SK-N-SH (cell line): ENCODE measurements at regions not wholly inside any gene's neighbourhood (a gene's known extent, or its start where the extent isn't known, plus 50 kb on each side); places are given as distances from the start of the nearest gene placed in this dataset.
A peak's percentile ranks its signal among the peaks of the same experiment; 100 is the strongest.

Source experiments
- CTCF ChIA-PET: fragments of 300-600, 350-600 bp; formaldehyde crosslinking; extraction: SDS; loops from one replicate; lab custom pipeline; 2021; lab: Yijun Ruan, JAX
- POLR2A ChIA-PET: fragments of 350-600 bp; sonication (Branson Sonifier 250); formaldehyde crosslinking; extraction: SDS; loops from one replicate; lab custom pipeline; 2020; ENCODE audit warnings: antibody characterized with exemption, inconsistent platforms; lab: Yijun Ruan, JAX
- DNase-seq: peaks from one replicate; pipeline ENCODE4 v3.0.0; 2012
- H2AFZ ChIP-seq: fragments of 200-600 bp; sonication (generic); 2 replicates; pipeline ENCODE4 v1.8.1; 2016; ENCODE audit warnings: antibody characterized with exemption, mild to moderate bottlenecking, low read depth
- H3F3A ChIP-seq: fragments of 200-600 bp; sonication (generic); replicated peaks from 2 replicates; pipeline ENCODE3; 2016; ENCODE audit warnings: antibody characterized with exemption, mild to moderate bottlenecking; ENCODE audit not compliant: insufficient read depth
- H3K27ac ChIP-seq, 2 experiments: fragments of 200-500 bp in 1 of 2; fragments of 200-600 bp in 1 of 2; sonication (Bioruptor generic) in 1 of 2; sonication (generic), shearing (Covaris generic) in 1 of 2; 2 replicates each; pipeline versions ENCODE4 v1.5.1 to v1.6.1; 2014 to 2016; ENCODE audit warnings: low read depth in 2 of 2, inconsistent platforms in 1 of 2, low read length in 1 of 2, mild to moderate bottlenecking in 1 of 2, mixed read lengths in 1 of 2
- H3K27me3 ChIP-seq: fragments of 200-600 bp; sonication (generic), shearing (Covaris generic); 2 replicates; pipeline ENCODE4 v1.6.1; 2016; ENCODE audit warnings: mixed run types; ENCODE audit not compliant: insufficient read depth
- H3K36me3 ChIP-seq, 2 experiments: fragments of 200-500 bp in 1 of 2; fragments of 200-600 bp in 1 of 2; sonication (Bioruptor generic) in 1 of 2; sonication (generic) in 1 of 2; replicated peaks in 1 of 2; 2 replicates each; pipeline versions ENCODE3 to v1.5.1; 2014 to 2016; ENCODE audit warnings: low read length in 1 of 2, mild to moderate bottlenecking in 1 of 2; ENCODE audit not compliant: insufficient read depth in 2 of 2, control insufficient read depth in 1 of 2
- H3K4me1 ChIP-seq, 2 experiments: fragments of 200-500 bp in 1 of 2; fragments of 200-600 bp in 1 of 2; sonication (Bioruptor generic) in 1 of 2; sonication (generic), shearing (Covaris generic) in 1 of 2; 2 replicates each; pipeline versions ENCODE4 v1.5.1 to v1.6.1; 2014 to 2016; ENCODE audit warnings: low read depth in 1 of 2, low read length in 1 of 2, mixed run types in 1 of 2; ENCODE audit not compliant: insufficient read depth in 2 of 2, control insufficient read depth in 1 of 2
- H3K4me2 ChIP-seq: fragments of 200-600 bp; sonication (generic), shearing (Covaris generic); 2 replicates; pipeline ENCODE4 v1.6.1; 2017; ENCODE audit warnings: mixed run types
- H3K4me3 ChIP-seq, 2 experiments: fragments of 200-500 bp in 1 of 2; fragments of 200-600 bp in 1 of 2; sonication (Bioruptor generic) in 1 of 2; sonication (generic), shearing (Covaris generic) in 1 of 2; 2 replicates each; pipeline versions ENCODE4 v1.5.1 to v1.8.1; 2014 to 2016; ENCODE audit warnings: low read depth in 2 of 2, inconsistent platforms in 1 of 2, low read length in 1 of 2, mild to moderate bottlenecking in 1 of 2, mixed read lengths in 1 of 2, moderate library complexity in 1 of 2
- H3K79me2 ChIP-seq: fragments of 200-600 bp; sonication (generic); 2 replicates; pipeline ENCODE4 v1.8.1; 2017; ENCODE audit warnings: mild to moderate bottlenecking; ENCODE audit not compliant: insufficient read depth
- H3K9ac ChIP-seq: fragments of 200-600 bp; sonication (generic); 2 replicates; pipeline ENCODE4 v1.6.1; 2017; ENCODE audit warnings: mixed run types
- H3K9me2 ChIP-seq: fragments of 200-600 bp; sonication (generic); 2 replicates; pipeline ENCODE4 v1.6.1; 2017; ENCODE audit warnings: mixed run types
- H3K9me3 ChIP-seq: fragments of 200-600 bp; sonication (generic); 2 replicates; pipeline ENCODE4 v1.6.1; 2017; ENCODE audit warnings: mixed run types, mild to moderate bottlenecking, moderate library complexity
- H4K20me1 ChIP-seq: fragments of 200-600 bp; sonication (generic); 2 replicates; pipeline ENCODE4 v1.6.1; 2017; ENCODE audit warnings: mild to moderate bottlenecking, mixed run types; ENCODE audit not compliant: insufficient read depth
- FOSL2 ChIP-seq: IDR thresholded peaks from 2 replicates; pipeline ENCODE4 v1.4.0; 2012; ENCODE audit warnings: low read depth, mild to moderate bottlenecking, moderate library complexity, borderline replicate concordance
- FOXM1 ChIP-seq: IDR thresholded peaks from 2 replicates; pipeline ENCODE4 v1.4.0; 2012; ENCODE audit warnings: low read depth, mild to moderate bottlenecking
- GABPA ChIP-seq: IDR thresholded peaks from 2 replicates; pipeline ENCODE4 v1.4.0; 2012; ENCODE audit warnings: low read depth, mild to moderate bottlenecking
- GATA2 ChIP-seq: sonication (generic); formaldehyde crosslinking; IDR thresholded peaks from 2 replicates; pipeline ENCODE4 v1.5.0; 2020; ENCODE audit warnings: mild to moderate bottlenecking, missing genetic modification reagents
- MEF2A ChIP-seq: IDR thresholded peaks from 2 replicates; pipeline ENCODE4 v1.4.0; 2012; ENCODE audit warnings: low read depth, borderline replicate concordance
- NFIC ChIP-seq: IDR thresholded peaks from 2 replicates; pipeline ENCODE4 v1.4.0; 2012; ENCODE audit warnings: borderline replicate concordance
- NRF1 ChIP-seq: IDR thresholded peaks from 2 replicates; pipeline ENCODE4 v1.6.1; 2012; ENCODE audit warnings: low read depth, mild to moderate bottlenecking, low read length
- POLR2AphosphoS5 ChIP-seq: IDR thresholded peaks from 2 replicates; pipeline ENCODE4 v1.6.1; 2012; ENCODE audit warnings: low read depth, low read length
- RAD21 ChIP-seq: IDR thresholded peaks from 2 replicates; pipeline ENCODE4 v1.6.1; 2012; ENCODE audit warnings: mild to moderate bottlenecking, low read length
- RCOR1 ChIP-seq: fragments of 150-350 bp; IDR thresholded peaks from 2 replicates; pipeline ENCODE4 v1.6.1; 2017; ENCODE audit warnings: antibody characterized with exemption, low read length
- RFX5 ChIP-seq: IDR thresholded peaks from 2 replicates; pipeline ENCODE4 v1.6.1; 2012; ENCODE audit warnings: mild to moderate bottlenecking, improper control_type of control experiment, low read length
- RXRA ChIP-seq: IDR thresholded peaks from 2 replicates; pipeline ENCODE4 v1.4.0; 2012; ENCODE audit warnings: low read depth, mild to moderate bottlenecking, borderline replicate concordance
- SIN3A ChIP-seq: IDR thresholded peaks from 2 replicates; pipeline ENCODE4 v1.6.1; 2012; ENCODE audit warnings: low read depth, mild to moderate bottlenecking, low read length, moderate library complexity, borderline replicate concordance
- TAF1 ChIP-seq: IDR thresholded peaks from 2 replicates; pipeline ENCODE4 v1.6.1; 2012; ENCODE audit warnings: low read depth, mild to moderate bottlenecking, low read length, moderate library complexity, borderline replicate concordance
- TCF12 ChIP-seq: IDR thresholded peaks from 2 replicates; pipeline ENCODE4 v1.4.0; 2012
- YY1 ChIP-seq: IDR thresholded peaks from 2 replicates; pipeline ENCODE4 v1.4.0; 2012; ENCODE audit warnings: low read depth, mild to moderate bottlenecking
- WGBS: methylation state at CpG from one replicate; pipeline ENCODE4 v1.1.6; 2017; ENCODE audit warnings: low lambda C conversion rate; 5-methylcytosine and 5-hydroxymethylcytosine counted together
- TF ChIP-seq, protein P1 (sequence below): IDR thresholded peaks from 2 replicates; pipeline ENCODE4 v1.4.0; 2012; ENCODE audit warnings: low read depth, borderline replicate concordance
- TF ChIP-seq, protein P2 (sequence below): IDR thresholded peaks from 2 replicates; pipeline ENCODE4 v1.6.1; 2012; ENCODE audit warnings: mild to moderate bottlenecking, low read depth, low read length, moderate library complexity
- TF ChIP-seq, protein P3 (sequence below): IDR thresholded peaks from 2 replicates; pipeline ENCODE4 v1.4.0; 2012; ENCODE audit warnings: low read depth
- TF ChIP-seq, protein P4 (sequence below): fragments of 150-350 bp; IDR thresholded peaks from 2 replicates; pipeline ENCODE4 v1.6.1; 2017; ENCODE audit warnings: antibody characterized with exemption, low read length, low read depth, borderline replicate concordance

DNA sequence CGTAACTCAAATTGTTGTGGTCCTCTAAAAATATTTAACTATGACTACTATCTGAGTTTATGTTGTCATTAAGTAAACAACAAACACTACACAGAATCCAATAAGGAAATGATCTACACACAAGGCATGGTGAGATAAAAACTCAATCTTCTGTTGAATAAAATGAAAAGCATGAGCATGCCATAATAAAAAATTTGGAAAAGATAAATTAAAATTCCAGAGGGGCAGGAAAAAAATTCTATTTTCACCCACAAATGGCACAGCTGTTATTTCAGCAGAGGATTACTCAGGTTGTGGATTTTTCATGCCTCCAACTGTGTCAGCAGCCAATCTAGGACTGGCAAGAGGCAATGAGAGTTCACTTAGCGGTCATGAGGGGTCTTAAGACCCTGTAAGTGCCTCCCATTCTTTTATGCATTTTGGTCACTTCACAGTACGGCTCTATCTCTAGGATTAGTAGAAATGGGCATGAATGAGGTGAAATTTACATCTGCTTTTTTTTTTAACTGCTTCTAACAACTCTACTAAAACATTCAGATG is 639.8 kb upstream of the DIPK2B start (continued):
- TF ChIP-seq, protein P1, sequence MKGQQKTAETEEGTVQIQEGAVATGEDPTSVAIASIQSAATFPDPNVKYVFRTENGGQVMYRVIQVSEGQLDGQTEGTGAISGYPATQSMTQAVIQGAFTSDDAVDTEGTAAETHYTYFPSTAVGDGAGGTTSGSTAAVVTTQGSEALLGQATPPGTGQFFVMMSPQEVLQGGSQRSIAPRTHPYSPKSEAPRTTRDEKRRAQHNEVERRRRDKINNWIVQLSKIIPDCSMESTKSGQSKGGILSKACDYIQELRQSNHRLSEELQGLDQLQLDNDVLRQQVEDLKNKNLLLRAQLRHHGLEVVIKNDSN = no peak
- no peak for TF ChIP-seq MEF2A
- TF ChIP-seq, all 33 proteins: peak for 0

DNA sequence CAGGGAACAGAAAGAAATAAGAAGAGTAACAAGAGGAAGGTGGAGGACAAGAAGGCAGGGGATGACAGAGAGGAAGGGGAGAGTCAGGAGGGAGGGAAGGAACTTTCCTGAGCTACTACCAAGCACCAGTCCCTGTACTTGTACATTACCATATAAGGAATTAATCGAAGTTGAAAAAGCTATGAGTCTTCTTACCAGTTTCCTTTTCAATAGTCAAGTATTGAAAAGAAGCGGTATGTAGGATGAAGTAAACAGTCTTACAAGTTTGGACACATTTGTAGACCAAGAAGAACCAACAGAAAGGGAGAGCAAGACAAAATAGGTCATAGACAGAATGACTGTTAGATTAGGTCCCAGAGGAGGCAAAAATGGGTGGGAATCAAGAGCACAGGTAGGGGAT is 629.7 kb upstream of the DIPK2B start:
- Histone ChIP-seq H3K9me2 (no peaks in the 10 kb centered on the region), H3K79me2 (peaks cover 93% of the 10 kb centered on the region), H3K4me3 (no peak overlapping the region), H3K9me3 (no peaks in the 10 kb centered on the region), H3F3A (peaks cover 11% of the 10 kb centered on the region), H3K27ac (no peak overlapping the region), H4K20me1 (no peaks in the 10 kb centered on the region), H2AFZ (no peak overlapping the region), H3K9ac (no peak overlapping the region), H3K27me3 (peaks cover 8% of the 10 kb centered on the region; the same call in 1 of the 2 replicates), H3K36me3 (peaks cover 0 to 3% of the 10 kb centered on the region in 2 experiments), H3K4me2 (no peak overlapping the region), H3K4me1 (no peaks in the 10 kb centered on the region; a peak in 1 of 4 replicates)
- TF ChIP-seq NFIC (no peak), YY1 (no peak), RAD21 (no peak), RCOR1 (no peak), NRF1 (no peak)
- TF ChIP-seq, protein P2, sequence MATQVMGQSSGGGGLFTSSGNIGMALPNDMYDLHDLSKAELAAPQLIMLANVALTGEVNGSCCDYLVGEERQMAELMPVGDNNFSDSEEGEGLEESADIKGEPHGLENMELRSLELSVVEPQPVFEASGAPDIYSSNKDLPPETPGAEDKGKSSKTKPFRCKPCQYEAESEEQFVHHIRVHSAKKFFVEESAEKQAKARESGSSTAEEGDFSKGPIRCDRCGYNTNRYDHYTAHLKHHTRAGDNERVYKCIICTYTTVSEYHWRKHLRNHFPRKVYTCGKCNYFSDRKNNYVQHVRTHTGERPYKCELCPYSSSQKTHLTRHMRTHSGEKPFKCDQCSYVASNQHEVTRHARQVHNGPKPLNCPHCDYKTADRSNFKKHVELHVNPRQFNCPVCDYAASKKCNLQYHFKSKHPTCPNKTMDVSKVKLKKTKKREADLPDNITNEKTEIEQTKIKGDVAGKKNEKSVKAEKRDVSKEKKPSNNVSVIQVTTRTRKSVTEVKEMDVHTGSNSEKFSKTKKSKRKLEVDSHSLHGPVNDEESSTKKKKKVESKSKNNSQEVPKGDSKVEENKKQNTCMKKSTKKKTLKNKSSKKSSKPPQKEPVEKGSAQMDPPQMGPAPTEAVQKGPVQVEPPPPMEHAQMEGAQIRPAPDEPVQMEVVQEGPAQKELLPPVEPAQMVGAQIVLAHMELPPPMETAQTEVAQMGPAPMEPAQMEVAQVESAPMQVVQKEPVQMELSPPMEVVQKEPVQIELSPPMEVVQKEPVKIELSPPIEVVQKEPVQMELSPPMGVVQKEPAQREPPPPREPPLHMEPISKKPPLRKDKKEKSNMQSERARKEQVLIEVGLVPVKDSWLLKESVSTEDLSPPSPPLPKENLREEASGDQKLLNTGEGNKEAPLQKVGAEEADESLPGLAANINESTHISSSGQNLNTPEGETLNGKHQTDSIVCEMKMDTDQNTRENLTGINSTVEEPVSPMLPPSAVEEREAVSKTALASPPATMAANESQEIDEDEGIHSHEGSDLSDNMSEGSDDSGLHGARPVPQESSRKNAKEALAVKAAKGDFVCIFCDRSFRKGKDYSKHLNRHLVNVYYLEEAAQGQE = no peak
- 29% methylated on average over 2 of the region's 2 CpGs for WGBS
- POLR2A ChIA-PET = no interaction called here
- DNase-seq = no peak
- CTCF ChIA-PET = no interaction called here

DNA sequence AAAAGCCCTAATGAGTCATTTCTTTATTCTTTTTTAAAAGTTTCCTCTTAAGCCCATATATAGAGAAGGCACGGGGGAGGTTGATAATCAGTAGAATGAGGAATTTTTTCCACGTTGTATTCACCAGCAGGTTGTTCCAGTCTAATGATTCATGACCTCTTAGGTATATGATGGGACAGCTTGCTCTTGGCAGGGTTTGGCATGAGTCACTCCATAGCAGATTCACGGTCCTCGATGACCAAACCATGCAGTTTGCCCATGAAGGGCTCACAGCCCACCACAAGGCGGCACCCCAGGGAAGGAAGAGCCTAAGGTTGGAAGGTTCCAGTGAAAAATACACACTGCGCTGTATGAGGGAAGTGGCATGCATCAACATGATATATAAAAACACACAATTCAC is 623.8 kb upstream of the DIPK2B start:
- 2% methylated on average over 6 of the region's 6 CpGs for WGBS
- Histone ChIP-seq H3K9ac (no peak overlapping the region), H3K79me2 (peaks cover 79% of the 10 kb centered on the region), H3K4me3 (no peak overlapping the region), H3K4me1 (peaks cover 0 to 9% of the 10 kb centered on the region in 2 experiments; a peak in 1 of 4 replicates), H3K27ac (peak overlapping the region in 1 of 2 experiments; percentile 74; a peak in 2 of 4 replicates), H3K9me3 (no peaks in the 10 kb centered on the region), H3K9me2 (no peaks in the 10 kb centered on the region), H3F3A (peaks cover 25% of the 10 kb centered on the region), H3K27me3 (no peaks in the 10 kb centered on the region), H3K36me3 (peaks cover 0 to 19% of the 10 kb centered on the region in 2 experiments), H2AFZ (no peak overlapping the region), H3K4me2 (no peak overlapping the region), H4K20me1 (no peaks in the 10 kb centered on the region)
- peak; percentile 21 for DNase-seq
- ChIA-PET POLR2A (no interaction called here), CTCF (interaction anchor here (1.4 kb wide), 1 partner anchor 585 kb away, joined by 4 read pairs; no protein-coding TSS in a partner anchor)
- no peak for TF ChIP-seq TAF1
- TF ChIP-seq RCOR1 = no peak
- peak; percentile 96 for TF ChIP-seq FOSL2
- no peak for TF ChIP-seq RFX5
- no peak for TF ChIP-seq GABPA
- TF ChIP-seq, protein P3, sequence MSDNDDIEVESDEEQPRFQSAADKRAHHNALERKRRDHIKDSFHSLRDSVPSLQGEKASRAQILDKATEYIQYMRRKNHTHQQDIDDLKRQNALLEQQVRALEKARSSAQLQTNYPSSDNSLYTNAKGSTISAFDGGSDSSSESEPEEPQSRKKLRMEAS = peak; percentile 84
- TF ChIP-seq, protein P4, sequence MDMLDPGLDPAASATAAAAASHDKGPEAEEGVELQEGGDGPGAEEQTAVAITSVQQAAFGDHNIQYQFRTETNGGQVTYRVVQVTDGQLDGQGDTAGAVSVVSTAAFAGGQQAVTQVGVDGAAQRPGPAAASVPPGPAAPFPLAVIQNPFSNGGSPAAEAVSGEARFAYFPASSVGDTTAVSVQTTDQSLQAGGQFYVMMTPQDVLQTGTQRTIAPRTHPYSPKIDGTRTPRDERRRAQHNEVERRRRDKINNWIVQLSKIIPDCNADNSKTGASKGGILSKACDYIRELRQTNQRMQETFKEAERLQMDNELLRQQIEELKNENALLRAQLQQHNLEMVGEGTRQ = no peak
- TF ChIP-seq SIN3A = peak; percentile 71; the same call in 1 of the 2 replicates
- no peak for TF ChIP-seq GATA2 (CRISPR knock-in tag)
- TF ChIP-seq FOXM1 = 0 out of 2 replicates have a peak, but pooled peaks have one; percentile 3
- peak; percentile 28; the same call in 1 of the 2 replicates for TF ChIP-seq POLR2AphosphoS5
- TF ChIP-seq TCF12 = peak; percentile 79
- peak; percentile 40; the same call in 1 of the 2 replicates for TF ChIP-seq RXRA
- TF ChIP-seq MEF2A = no peak
- no peak for TF ChIP-seq NRF1
